GM12875 (cell line): ENCODE measurements at regions not wholly inside any gene's neighbourhood (a gene's known extent, or its start where the extent isn't known, plus 50 kb on each side); places are given as distances from the start of the nearest gene placed in this dataset.

Experiments
- H3K4me3 ChIP-seq: one replicate; pipeline ENCODE4 v1.5.1; 2011; ENCODE audit warnings: low read depth, low read length, control low read depth
- CTCF ChIP-seq: IDR thresholded peaks from 2 replicates; pipeline ENCODE4 v1.5.1; 2011; ENCODE audit warnings: low read depth, mild to moderate bottlenecking, control low read depth, inconsistent platforms, low read length, moderate library complexity, borderline replicate concordance; ENCODE audit not compliant: insufficient read depth

- no peak overlapping the region for H3K4me3 ChIP-seq
- TF ChIP-seq CTCF = no peak
These were observed 75.7 kb downstream of the C3orf38 start for GRCh38 chr3:88225326-88226008.

- no peak overlapping the region for H3K4me3 ChIP-seq
- TF ChIP-seq CTCF = no peak
These were observed 77.2 kb downstream of the C3orf38 start for GRCh38 chr3:88226910-88227309.

- no peak overlapping the region for H3K4me3 ChIP-seq
- TF ChIP-seq CTCF = no peak
These were observed 80.9 kb downstream of the C3orf38 start for GRCh38 chr3:88230638-88231037.

- TF ChIP-seq CTCF = no peak
- H3K4me3 ChIP-seq = no peak overlapping the region
These were observed 81.4 kb downstream of the C3orf38 start for GRCh38 chr3:88231207-88231606.

- H3K4me3 ChIP-seq = no peak overlapping the region
- no peak for TF ChIP-seq CTCF
These were observed 81.9 kb downstream of the C3orf38 start for GRCh38 chr3:88231632-88232031.

- TF ChIP-seq CTCF = no peak
- H3K4me3 ChIP-seq = no peak overlapping the region
These were observed 85.3 kb downstream of the C3orf38 start for GRCh38 chr3:88235102-88235501.

- no peak for TF ChIP-seq CTCF
These were observed 90.1 kb downstream of the C3orf38 start for GRCh38 chr3:88239870-88240269.

More at GRCh38 chr3:88239870-88240269, 90.1 kb downstream of the C3orf38 start:
- H3K4me3 ChIP-seq = no peak overlapping the region
